ENCODE measurements at regions not wholly inside any gene's neighbourhood (a gene's known extent, or its start where the extent isn't known, plus 50 kb on each side); places are given as distances from the start of the nearest gene placed in this dataset.
A peak's percentile ranks its signal among the peaks of the same experiment; 100 is the strongest.

DNA sequence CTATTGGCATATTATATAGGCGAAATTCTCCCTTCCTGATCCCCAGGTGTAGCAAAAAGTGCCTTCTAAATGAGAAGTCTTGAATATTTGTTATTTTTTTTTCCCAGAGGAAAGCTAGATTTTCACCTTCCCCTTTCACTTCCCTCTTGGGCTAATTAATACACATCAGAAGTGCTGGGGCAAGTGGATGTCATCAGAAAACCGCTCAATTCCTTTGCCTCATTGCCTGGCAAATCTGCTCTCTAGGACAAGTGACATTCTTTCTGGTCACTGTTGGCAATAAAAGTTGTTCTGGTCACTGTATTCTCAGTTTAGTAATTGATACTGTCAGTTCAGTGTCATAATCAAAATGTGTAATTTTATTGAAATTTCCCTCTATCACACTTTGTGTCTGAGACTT is 174.5 kb downstream of the ETNK1 start:
- Mint-ChIP-seq H3K27ac (peak overlapping the region in 2 of 3 experiments; percentile 32 to 51; a peak in 3 of 7 replicates), H3K9me3 (no peaks in the 10 kb centered on the region), H3K36me3 (ENCODE audit: insufficient read depth in 1 of 3, low read depth in 3 of 3) (no peaks in the 10 kb centered on the region; a peak in 1 of 7 replicates), H3K4me1 (peaks cover 22 to 24% of the 10 kb centered on the region in 2 experiments), H3K27me3 (ENCODE audit: low read depth) (no peaks in the 10 kb centered on the region), H3K4me3 (no peak overlapping the region)
- no peak overlapping the region for H4K5ac ChIP-seq (ENCODE audit: insufficient read length, low read depth, low read length)
- no peak overlapping the region for H3K4me2 ChIP-seq (ENCODE audit: insufficient read depth, insufficient read length, low read length)
- DNase-seq, result no peak
- H2BK15ac ChIP-seq (ENCODE audit: low read depth, low read length), result no peak overlapping the region
- H3K18ac ChIP-seq (ENCODE audit: insufficient read length, low read depth, low read length), result no peak overlapping the region
- H2AFZ ChIP-seq (ENCODE audit: low read length), result no peak overlapping the region
- no peaks in the 10 kb centered on the region for H3K27me3 ChIP-seq (ENCODE audit: insufficient read depth, low read length)
- H3K9me3 ChIP-seq (ENCODE audit: control insufficient read depth, low read depth, low read length), result no peaks in the 10 kb centered on the region
- no peak overlapping the region for H3K9ac ChIP-seq (ENCODE audit: extremely low read depth, insufficient read length, low read length)
- no peaks in the 10 kb centered on the region for H3K79me1 ChIP-seq (ENCODE audit: insufficient read depth, low read depth, low read length, poor library complexity, severe bottlenecking)
- no peak overlapping the region for H2BK12ac ChIP-seq (ENCODE audit: insufficient read length, low read depth, low read length)
- no peak overlapping the region for H3K27ac ChIP-seq (ENCODE audit: insufficient read length, low read depth, low read length)
- H2BK20ac ChIP-seq (ENCODE audit: low read depth, low read length, poor library complexity, severe bottlenecking), result no peak overlapping the region
- H3K14ac ChIP-seq (ENCODE audit: insufficient read depth, low read length), result no peak overlapping the region
- H3K23me2 ChIP-seq (ENCODE audit: insufficient read length, low read depth, low read length, poor library complexity, severe bottlenecking), result no peaks in the 10 kb centered on the region
- no peak overlapping the region for H2AK5ac ChIP-seq (ENCODE audit: insufficient read length, low read length)
- H3K4me1 ChIP-seq (ENCODE audit: insufficient read depth, low read length), result no peaks in the 10 kb centered on the region
- no peak overlapping the region for H4K91ac ChIP-seq (ENCODE audit: insufficient read length, low read depth, low read length)
- H3K23ac ChIP-seq (ENCODE audit: insufficient read length, low read depth, low read length), result no peak overlapping the region
- no peak overlapping the region for H3K4ac ChIP-seq (ENCODE audit: low read depth, low read length)
- no peak overlapping the region for H3T11ph ChIP-seq (ENCODE audit: low read length)
- no peak overlapping the region for H2BK5ac ChIP-seq (ENCODE audit: insufficient read length, low read length)
- WGBS (ENCODE audit: extremely low coverage, insufficient read length, low lambda C conversion rate), result no CpG with 5 or more reads among the region's 2 CpGs
- no peaks in the 10 kb centered on the region for H3K79me2 ChIP-seq (ENCODE audit: insufficient read depth, low read length)
- H4K20me1 ChIP-seq (ENCODE audit: control insufficient read depth, insufficient read depth, insufficient read length), result no peaks in the 10 kb centered on the region
- H3K56ac ChIP-seq (ENCODE audit: insufficient read length, low read depth, low read length), result no peak overlapping the region
- no peak overlapping the region for H4K8ac ChIP-seq (replicated peaks; ENCODE audit: insufficient read length, low read depth, low read length)
- TF ChIP-seq, protein P1, sequence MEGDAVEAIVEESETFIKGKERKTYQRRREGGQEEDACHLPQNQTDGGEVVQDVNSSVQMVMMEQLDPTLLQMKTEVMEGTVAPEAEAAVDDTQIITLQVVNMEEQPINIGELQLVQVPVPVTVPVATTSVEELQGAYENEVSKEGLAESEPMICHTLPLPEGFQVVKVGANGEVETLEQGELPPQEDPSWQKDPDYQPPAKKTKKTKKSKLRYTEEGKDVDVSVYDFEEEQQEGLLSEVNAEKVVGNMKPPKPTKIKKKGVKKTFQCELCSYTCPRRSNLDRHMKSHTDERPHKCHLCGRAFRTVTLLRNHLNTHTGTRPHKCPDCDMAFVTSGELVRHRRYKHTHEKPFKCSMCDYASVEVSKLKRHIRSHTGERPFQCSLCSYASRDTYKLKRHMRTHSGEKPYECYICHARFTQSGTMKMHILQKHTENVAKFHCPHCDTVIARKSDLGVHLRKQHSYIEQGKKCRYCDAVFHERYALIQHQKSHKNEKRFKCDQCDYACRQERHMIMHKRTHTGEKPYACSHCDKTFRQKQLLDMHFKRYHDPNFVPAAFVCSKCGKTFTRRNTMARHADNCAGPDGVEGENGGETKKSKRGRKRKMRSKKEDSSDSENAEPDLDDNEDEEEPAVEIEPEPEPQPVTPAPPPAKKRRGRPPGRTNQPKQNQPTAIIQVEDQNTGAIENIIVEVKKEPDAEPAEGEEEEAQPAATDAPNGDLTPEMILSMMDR (conservative IDR thresholded peaks at IDR 0.05), result no peak
- no peak overlapping the region for H2BK120ac ChIP-seq (ENCODE audit: low read depth, low read length, poor library complexity, severe bottlenecking)
